Cardiac muscle cell (in vitro differentiated cells and primary cell): ENCODE measurements at regions not wholly inside any gene's neighbourhood (a gene's known extent, or its start where the extent isn't known, plus 50 kb on each side); places are given as distances from the start of the nearest gene placed in this dataset.

Experiments used
- DNase-seq, 2 donors: peaks; one replicate each; pipeline versions ENCODE4 v3.0.0 to v3.0.0-alpha.2; 2010 to 2017; ENCODE audit warnings: low read depth in 1 of 2, low spot score in 1 of 2
- H3K27ac ChIP-seq: fragments of 200-600 bp; sonication (generic); 2 replicates; pipeline ENCODE4 v1.5.1; 2016
- H3K27me3 ChIP-seq: fragments of 200-600 bp; sonication (generic); 2 replicates; pipeline ENCODE4 v1.6.0; 2016; ENCODE audit warnings: control low read depth
- H3K36me3 ChIP-seq: fragments of 200-600 bp; sonication (generic); 2 replicates; pipeline ENCODE4 v1.5.1; 2016; ENCODE audit warnings: control low read depth
- H3K4me1 ChIP-seq: fragments of 200-600 bp; sonication (generic); 2 replicates; pipeline ENCODE4 v1.8.1; 2017; ENCODE audit warnings: low read depth, mild to moderate bottlenecking, mixed run types
- H3K4me3 ChIP-seq: fragments of 200-600 bp; sonication (generic); 2 replicates; pipeline ENCODE4 v1.5.1; 2016; ENCODE audit warnings: mild to moderate bottlenecking
- H3K9me3 ChIP-seq: fragments of 200-600 bp; sonication (generic); 2 replicates; pipeline ENCODE4 v1.5.1; 2017; ENCODE audit warnings: low read depth, mild to moderate bottlenecking, control low read depth
- TF ChIP-seq, protein P1 (sequence below): IDR thresholded peaks from 2 replicates; pipeline ENCODE4 v1.5.1; 2012; ENCODE audit warnings: low read depth, mild to moderate bottlenecking, low read length

DNA sequence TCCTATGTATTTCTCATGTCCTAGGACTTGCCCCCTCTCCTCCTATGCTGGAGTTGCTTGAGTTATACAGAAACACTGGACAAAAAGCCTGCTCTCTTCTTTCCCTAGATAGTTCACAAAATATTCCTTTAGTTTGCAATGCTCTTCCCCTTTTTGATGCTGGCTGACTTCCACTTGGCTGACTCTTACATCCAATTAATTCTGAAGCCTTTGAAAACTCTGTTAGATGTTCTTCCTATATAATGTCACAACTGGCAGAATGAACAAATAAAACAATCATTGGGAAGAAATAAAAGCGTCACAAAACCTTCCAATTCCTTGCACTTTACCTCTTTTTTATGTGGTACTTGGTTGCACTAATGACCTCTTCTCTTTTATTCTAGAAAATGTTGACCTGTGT, 253.8 kb upstream of the CITED2 start:
- TF ChIP-seq, protein P1, sequence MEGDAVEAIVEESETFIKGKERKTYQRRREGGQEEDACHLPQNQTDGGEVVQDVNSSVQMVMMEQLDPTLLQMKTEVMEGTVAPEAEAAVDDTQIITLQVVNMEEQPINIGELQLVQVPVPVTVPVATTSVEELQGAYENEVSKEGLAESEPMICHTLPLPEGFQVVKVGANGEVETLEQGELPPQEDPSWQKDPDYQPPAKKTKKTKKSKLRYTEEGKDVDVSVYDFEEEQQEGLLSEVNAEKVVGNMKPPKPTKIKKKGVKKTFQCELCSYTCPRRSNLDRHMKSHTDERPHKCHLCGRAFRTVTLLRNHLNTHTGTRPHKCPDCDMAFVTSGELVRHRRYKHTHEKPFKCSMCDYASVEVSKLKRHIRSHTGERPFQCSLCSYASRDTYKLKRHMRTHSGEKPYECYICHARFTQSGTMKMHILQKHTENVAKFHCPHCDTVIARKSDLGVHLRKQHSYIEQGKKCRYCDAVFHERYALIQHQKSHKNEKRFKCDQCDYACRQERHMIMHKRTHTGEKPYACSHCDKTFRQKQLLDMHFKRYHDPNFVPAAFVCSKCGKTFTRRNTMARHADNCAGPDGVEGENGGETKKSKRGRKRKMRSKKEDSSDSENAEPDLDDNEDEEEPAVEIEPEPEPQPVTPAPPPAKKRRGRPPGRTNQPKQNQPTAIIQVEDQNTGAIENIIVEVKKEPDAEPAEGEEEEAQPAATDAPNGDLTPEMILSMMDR = no peak
- Histone ChIP-seq H3K4me3 (no peak overlapping the region), H3K4me1 (no peaks in the 10 kb centered on the region), H3K27ac (no peak overlapping the region), H3K9me3 (no peaks in the 10 kb centered on the region), H3K27me3 (no peaks in the 10 kb centered on the region), H3K36me3 (no peaks in the 10 kb centered on the region)
- no peak for DNase-seq

DNA sequence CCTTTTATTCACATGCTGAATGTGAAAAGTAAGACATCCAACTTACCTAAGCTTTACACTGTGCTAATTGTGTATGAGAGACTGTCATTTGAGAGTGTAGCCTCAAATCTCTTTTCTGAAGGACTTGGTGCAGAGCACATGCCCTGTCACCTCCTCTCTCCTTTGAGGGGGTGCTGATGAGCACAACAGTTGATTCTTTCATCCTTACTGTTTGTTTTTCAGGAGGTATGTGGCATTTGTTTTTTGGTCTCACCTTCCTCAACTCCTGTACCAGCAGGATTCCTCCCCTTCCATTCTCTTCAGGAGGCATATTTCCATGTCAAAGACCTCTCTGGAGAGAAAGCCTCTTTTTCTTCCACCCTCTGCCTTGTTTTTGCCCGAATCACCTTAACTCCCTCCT, 252.6 kb upstream of the CITED2 start:
- TF ChIP-seq, protein P1 = no peak
- DNase-seq = no peak
- H3K4me3 ChIP-seq = no peak overlapping the region
- no peaks in the 10 kb centered on the region for H3K4me1 ChIP-seq
- H3K27me3 ChIP-seq = no peaks in the 10 kb centered on the region
- no peaks in the 10 kb centered on the region for H3K9me3 ChIP-seq
- H3K27ac ChIP-seq = no peak overlapping the region
- H3K36me3 ChIP-seq = no peaks in the 10 kb centered on the region

DNA sequence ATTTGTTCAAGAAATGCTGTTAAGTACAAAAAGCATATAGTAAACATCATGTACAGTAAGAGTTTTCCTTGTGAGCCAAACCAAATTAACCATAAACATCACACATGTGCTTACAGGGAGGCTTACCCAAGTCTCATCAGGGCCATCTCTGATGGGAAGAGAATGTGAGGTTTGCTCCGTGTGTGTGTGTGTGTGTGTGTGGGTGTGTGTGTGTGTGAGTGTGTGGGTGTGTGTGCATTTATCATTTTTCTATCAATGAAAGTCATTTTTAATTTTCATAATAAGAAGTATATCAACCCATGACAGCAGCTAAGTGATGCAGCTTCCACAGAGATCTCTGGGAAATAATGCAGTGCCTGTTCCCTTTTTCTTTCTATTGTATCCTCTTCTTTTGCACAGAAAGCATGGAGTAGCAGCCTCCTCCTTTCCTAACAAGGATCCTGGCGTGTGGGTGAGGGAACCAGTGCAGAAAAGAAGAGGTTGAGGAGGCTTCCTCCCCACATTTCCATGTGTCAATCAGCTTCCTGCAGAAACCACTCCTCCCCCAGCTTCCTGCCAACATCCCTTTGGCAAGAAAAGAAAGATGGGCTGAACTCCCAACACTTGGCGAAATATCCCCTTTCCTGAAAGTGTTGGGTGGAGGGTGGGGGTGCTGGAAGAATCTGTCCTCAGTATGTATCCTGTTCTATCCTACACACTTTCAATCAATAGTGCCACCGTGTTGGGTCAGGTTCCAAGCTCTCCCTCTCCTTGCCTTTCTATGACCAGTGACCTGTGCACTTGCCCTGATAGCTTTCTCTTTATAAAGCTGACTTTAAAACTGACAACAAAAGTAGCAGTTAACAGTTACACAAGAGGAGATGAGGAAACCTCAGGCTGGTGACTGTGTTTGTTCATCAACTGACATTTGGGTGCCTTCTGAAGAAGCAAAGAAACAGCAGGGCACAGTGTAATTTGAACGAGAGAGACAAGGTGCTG, 251.8 kb upstream of the CITED2 start:
- peak in 1 of 2 donors; percentile 85 for DNase-seq
- no peak overlapping the region for H3K4me3 ChIP-seq
- H3K9me3 ChIP-seq = no peaks in the 10 kb centered on the region
- no peaks in the 10 kb centered on the region for H3K4me1 ChIP-seq
- TF ChIP-seq, protein P1 = no peak
- H3K27me3 ChIP-seq = no peaks in the 10 kb centered on the region
- H3K36me3 ChIP-seq = no peaks in the 10 kb centered on the region
- no peak overlapping the region for H3K27ac ChIP-seq

DNA sequence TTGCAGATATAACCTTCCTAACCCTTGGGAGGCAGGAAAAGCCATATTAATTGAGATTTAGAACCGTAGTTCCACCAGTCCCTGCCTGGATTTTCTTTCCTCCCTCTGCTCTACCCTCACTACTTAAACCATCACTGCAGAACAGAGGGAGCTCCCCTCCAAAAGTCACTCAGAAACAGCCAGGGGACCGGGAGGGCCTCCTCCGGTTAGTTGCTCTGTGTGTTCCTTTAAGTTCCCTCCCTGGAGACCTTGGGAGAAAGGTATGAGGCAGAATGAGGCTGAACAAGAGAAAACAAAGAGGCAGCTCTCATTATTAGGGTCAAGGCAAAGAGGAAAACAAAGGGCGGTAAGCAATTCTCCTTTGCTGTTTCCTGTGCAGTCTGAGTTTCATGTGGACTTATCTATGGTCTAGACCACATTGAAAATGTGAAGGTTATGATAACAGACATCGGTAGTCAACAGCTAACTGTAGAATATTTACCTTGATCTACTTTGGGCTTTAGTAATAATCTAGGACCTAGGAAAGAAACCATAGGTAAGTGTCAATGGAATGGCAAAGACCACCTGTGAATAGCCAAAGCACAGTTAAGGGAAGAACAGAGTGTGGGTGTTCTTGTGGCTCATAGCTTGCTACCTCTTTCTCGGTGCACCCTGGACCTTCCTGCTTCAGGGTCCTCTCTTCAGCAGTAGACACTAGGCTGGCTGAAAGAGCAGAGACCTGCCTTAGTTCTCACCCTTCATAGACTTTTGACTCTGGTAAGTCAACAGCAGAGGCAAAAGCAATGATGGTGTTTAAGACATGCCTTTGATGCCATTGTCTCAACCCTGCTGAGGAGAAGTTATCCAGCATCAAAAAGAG, 250.9 kb upstream of the CITED2 start:
- Histone ChIP-seq H3K27ac (no peak overlapping the region), H3K4me1 (no peaks in the 10 kb centered on the region), H3K36me3 (no peaks in the 10 kb centered on the region), H3K9me3 (no peaks in the 10 kb centered on the region), H3K27me3 (no peaks in the 10 kb centered on the region), H3K4me3 (no peak overlapping the region)
- DNase-seq = no peak
- TF ChIP-seq, protein P1 = no peak

DNA sequence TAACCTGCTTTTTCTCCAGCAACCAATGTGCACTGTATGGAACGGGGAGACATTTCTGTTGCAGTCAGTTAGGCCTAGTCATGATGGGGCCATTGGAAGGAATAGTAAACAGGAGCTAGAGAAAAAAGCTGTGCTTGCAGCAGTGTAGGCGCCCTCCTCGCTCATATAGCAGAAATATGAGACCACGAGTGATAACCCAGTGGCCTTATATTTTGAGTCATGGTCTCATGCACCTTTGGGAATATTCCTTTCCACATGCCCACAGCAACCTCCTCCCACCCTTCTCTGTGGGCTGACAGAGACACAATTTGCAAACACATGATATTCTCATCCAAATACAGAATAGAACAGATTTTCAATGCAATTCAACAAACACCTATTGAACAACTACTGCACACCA, 248.9 kb upstream of the CITED2 start:
- H3K9me3 ChIP-seq = no peaks in the 10 kb centered on the region
- H3K27me3 ChIP-seq = no peaks in the 10 kb centered on the region
- DNase-seq = no peak
- H3K4me1 ChIP-seq = no peaks in the 10 kb centered on the region
- no peak overlapping the region for H3K4me3 ChIP-seq
- H3K27ac ChIP-seq = no peak overlapping the region
- TF ChIP-seq, protein P1 = no peak
- H3K36me3 ChIP-seq = no peaks in the 10 kb centered on the region
